Smooth muscle cell (in vitro differentiated cells): ENCODE measurements at regions not wholly inside any gene's neighbourhood (a gene's known extent, or its start where the extent isn't known, plus 50 kb on each side); places are given as distances from the start of the nearest gene placed in this dataset.
"Not testable (repeated sequence)": the region's sequence is repeated elsewhere in the genome, so short reads cannot be mapped to it uniquely, and the experiment has no call there.

Experiments
- DNase-seq: peaks from one replicate; lab custom pipeline; 2025; ENCODE audit not compliant: unreplicated experiment; lab: John Stamatoyannopoulos, UW
- H2AFZ ChIP-seq: fragments of 200-600 bp; sonication (generic); 2 replicates; pipeline ENCODE4 v1.6.0; 2016; ENCODE audit warnings: antibody characterized with exemption, low read depth, mild to moderate bottlenecking
- H3F3A ChIP-seq: fragments of 200-600 bp; sonication (generic); 2 replicates; pipeline ENCODE4 v1.6.0; 2017; ENCODE audit warnings: antibody characterized with exemption, low read depth
- H3K27ac ChIP-seq: fragments of 200-600 bp; sonication (generic); 2 replicates; pipeline ENCODE4 v1.5.1; 2016; ENCODE audit warnings: low read depth, mild to moderate bottlenecking
- H3K27me3 ChIP-seq: fragments of 200-600 bp; sonication (generic); 2 replicates; pipeline ENCODE4 v1.6.1; 2016; ENCODE audit warnings: low read depth, mild to moderate bottlenecking
- H3K36me3 ChIP-seq: fragments of 200-600 bp; sonication (generic); 2 replicates; pipeline ENCODE4 v1.5.1; 2016; ENCODE audit warnings: low read depth
- H3K4me1 ChIP-seq: fragments of 200-600 bp; sonication (generic); 2 replicates; pipeline ENCODE4 v1.5.1; 2016; ENCODE audit warnings: low read depth
- H3K4me2 ChIP-seq: fragments of 200-600 bp; sonication (generic); 2 replicates; pipeline ENCODE4 v1.6.0; 2016; ENCODE audit warnings: mild to moderate bottlenecking
- H3K4me3 ChIP-seq: fragments of 200-600 bp; sonication (generic); 2 replicates; pipeline ENCODE4 v1.5.1; 2016; ENCODE audit warnings: mild to moderate bottlenecking
- H3K79me2 ChIP-seq: fragments of 200-600 bp; sonication (generic); 2 replicates; pipeline ENCODE4 v1.6.0; 2016; ENCODE audit warnings: low read depth, mild to moderate bottlenecking
- H3K9ac ChIP-seq: fragments of 200-600 bp; sonication (generic); 2 replicates; pipeline ENCODE4 v1.6.0; 2016; ENCODE audit warnings: low read depth
- H3K9me3 ChIP-seq: fragments of 200-600 bp; sonication (generic); replicated peaks from 2 replicates; pipeline ENCODE4 v1.5.1; 2016; ENCODE audit warnings: low read depth
- H4K20me1 ChIP-seq: fragments of 200-600 bp; sonication (generic); 2 replicates; pipeline ENCODE4 v1.6.0; 2016; ENCODE audit warnings: low read depth
- CTCF ChIP-seq: fragments of 200-600 bp; sonication (generic); IDR thresholded peaks from 2 replicates; pipeline ENCODE4 v1.5.1; 2017; ENCODE audit warnings: borderline replicate concordance, mild to moderate bottlenecking, antibody characterized with exemption; ENCODE audit not compliant: insufficient read depth, poor library complexity, severe bottlenecking
- WGBS: methylation state at CpG from one replicate; pipeline ENCODE4 v1.1.7; 2016; ENCODE audit warnings: low lambda C conversion rate; 5-methylcytosine and 5-hydroxymethylcytosine counted together

- no peak overlapping the region for H3K9ac ChIP-seq
- DNase-seq: no peak
- H2AFZ ChIP-seq: no peak overlapping the region
- no peaks in the 10 kb centered on the region for H3K36me3 ChIP-seq
- H3F3A ChIP-seq: no peaks in the 10 kb centered on the region
- no peak for TF ChIP-seq CTCF
- H4K20me1 ChIP-seq: no peaks in the 10 kb centered on the region
- WGBS: 92% methylated on average over 3 of the region's 3 CpGs
- no peak overlapping the region for H3K27ac ChIP-seq
- no peaks in the 10 kb centered on the region for H3K4me1 ChIP-seq
- no peaks in the 10 kb centered on the region for H3K79me2 ChIP-seq
- H3K4me2 ChIP-seq: no peak overlapping the region
- H3K4me3 ChIP-seq: no peak overlapping the region
- no peaks in the 10 kb centered on the region for H3K9me3 ChIP-seq
- H3K27me3 ChIP-seq: peaks cover 11% of the 10 kb centered on the region
Observed at GRCh38 chr2:17196380-17196779, 321.9 kb downstream of the RAD51AP2 start.

- Histone ChIP-seq H3K9me3 (no peaks in the 10 kb centered on the region), H3K4me2 (no peak overlapping the region), H3F3A (no peaks in the 10 kb centered on the region), H3K4me1 (no peaks in the 10 kb centered on the region), H4K20me1 (no peaks in the 10 kb centered on the region), H3K27me3 (peaks cover 11% of the 10 kb centered on the region), H3K4me3 (no peak overlapping the region), H3K27ac (no peak overlapping the region), H3K36me3 (no peaks in the 10 kb centered on the region), H3K9ac (no peak overlapping the region), H2AFZ (no peak overlapping the region), H3K79me2 (no peaks in the 10 kb centered on the region)
- no peak for TF ChIP-seq CTCF
- DNase-seq: no peak
- 88% methylated on average over 5 of the region's 5 CpGs for WGBS
Observed at GRCh38 chr2:17195016-17195415, 323.2 kb downstream of the RAD51AP2 start.

GRCh38 chr2:17194083-17194482 is 324.2 kb downstream of the RAD51AP2 start:
- no peak for DNase-seq
- 76% methylated on average over 9 of the region's 9 CpGs for WGBS

GRCh38 chr2:17193433-17193890 is 324.8 kb downstream of the RAD51AP2 start:
- not testable (repeated sequence) for H3K4me3 ChIP-seq, H3K27me3 ChIP-seq, H3K9me3 ChIP-seq, DNase-seq, H3K27ac ChIP-seq, H2AFZ ChIP-seq, H3K4me1 ChIP-seq, H3K36me3 ChIP-seq, H3F3A ChIP-seq, H3K9ac ChIP-seq, H4K20me1 ChIP-seq, H3K4me2 ChIP-seq, H3K79me2 ChIP-seq
- 97% methylated on average over 21 of the region's 32 CpGs for WGBS

More at GRCh38 chr2:17194083-17194482, 324.2 kb downstream of the RAD51AP2 start:
- Histone ChIP-seq H2AFZ (no peak overlapping the region), H3K4me2 (no peak overlapping the region), H3K27ac (no peak overlapping the region), H3K9me3 (no peaks in the 10 kb centered on the region), H3F3A (no peaks in the 10 kb centered on the region), H3K4me1 (no peaks in the 10 kb centered on the region), H3K9ac (no peak overlapping the region), H3K79me2 (no peaks in the 10 kb centered on the region), H3K36me3 (no peaks in the 10 kb centered on the region), H4K20me1 (no peaks in the 10 kb centered on the region), H3K27me3 (peaks cover 7% of the 10 kb centered on the region), H3K4me3 (no peak overlapping the region)
- no peak for TF ChIP-seq CTCF
